Activated effector memory CD4-positive, alpha-beta T cell treated with Interleukin-2 at 50 U/mL for 16 hours (primary cell): ENCODE measurements at regions not wholly inside any gene's neighbourhood (a gene's known extent, or its start where the extent isn't known, plus 50 kb on each side); places are given as distances from the start of the nearest gene placed in this dataset.
A peak's percentile ranks its signal among the peaks of the same experiment; 100 is the strongest.
"Not testable (repeated sequence)": the region's sequence is repeated elsewhere in the genome, so short reads cannot be mapped to it uniquely, and the experiment has no call there.

Source experiments
- DNase-seq: peaks from one replicate; pipeline ENCODE4 v3.0.0-alpha.2; 2020

DNA sequence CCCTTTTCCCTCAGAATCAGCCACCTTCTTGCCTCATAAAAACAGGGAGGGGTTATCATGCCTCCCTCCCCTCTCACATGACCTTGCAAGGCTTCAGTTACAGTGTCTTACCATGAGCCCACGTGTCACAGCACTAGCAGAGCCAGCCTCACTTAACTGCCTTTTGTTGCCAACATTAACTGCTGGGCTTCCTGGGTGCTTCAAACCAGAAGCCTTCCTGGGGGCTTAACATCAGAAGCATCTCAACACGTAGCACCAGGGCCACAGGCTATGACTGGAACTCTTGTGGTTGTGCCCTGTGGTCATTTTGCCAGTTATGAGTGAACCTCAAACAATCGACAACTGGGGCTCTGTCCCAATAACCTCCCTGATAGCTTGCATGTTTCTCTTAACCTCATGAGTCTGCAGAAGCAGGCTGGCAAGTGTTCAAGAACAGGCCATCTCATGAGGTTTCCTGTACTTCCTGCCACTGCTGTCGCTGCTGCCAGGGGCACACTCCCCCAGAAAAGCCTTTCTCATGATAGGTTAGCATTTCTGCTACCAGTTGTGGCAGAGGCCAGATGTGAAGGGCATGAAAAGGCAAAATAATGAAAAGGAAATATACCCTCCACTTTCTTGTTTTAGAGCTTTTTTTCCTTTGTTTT is 132.2 kb downstream of the GLUL start:
- peak; percentile 56 for DNase-seq

DNA sequence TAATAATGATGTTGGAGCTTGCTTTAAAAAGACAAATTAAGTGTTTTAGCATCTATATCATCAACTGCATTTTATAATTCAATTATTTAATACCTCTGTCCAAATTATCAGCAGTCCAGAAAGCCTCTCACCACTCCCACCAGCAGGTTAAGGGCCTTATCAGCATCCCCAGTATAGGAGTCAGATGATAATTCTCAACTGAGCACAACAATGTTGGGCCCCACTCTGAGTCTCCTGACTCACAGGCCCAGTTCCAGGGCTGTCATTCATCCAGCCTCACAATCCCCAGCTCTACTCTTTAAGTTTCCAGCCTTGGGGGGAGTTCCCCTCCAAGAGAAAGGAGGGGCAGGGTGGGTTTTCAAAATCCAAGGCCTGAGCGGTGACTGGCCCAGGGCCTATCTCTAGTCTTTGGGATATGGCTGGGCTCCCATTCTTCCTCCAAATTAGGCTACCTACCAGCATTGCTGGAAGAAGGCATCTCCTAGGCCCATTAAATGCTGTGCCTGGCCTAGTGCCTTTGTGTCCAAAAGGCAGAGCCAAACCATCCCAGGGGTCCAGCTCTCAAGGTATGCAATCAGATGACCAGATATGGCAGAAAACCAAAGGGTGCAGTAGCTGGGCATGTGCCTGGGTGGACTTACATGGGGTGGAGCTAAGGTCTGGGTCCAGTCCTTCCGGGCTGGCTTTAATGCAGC is 134.1 kb downstream of the GLUL start:
- no peak for DNase-seq

DNA sequence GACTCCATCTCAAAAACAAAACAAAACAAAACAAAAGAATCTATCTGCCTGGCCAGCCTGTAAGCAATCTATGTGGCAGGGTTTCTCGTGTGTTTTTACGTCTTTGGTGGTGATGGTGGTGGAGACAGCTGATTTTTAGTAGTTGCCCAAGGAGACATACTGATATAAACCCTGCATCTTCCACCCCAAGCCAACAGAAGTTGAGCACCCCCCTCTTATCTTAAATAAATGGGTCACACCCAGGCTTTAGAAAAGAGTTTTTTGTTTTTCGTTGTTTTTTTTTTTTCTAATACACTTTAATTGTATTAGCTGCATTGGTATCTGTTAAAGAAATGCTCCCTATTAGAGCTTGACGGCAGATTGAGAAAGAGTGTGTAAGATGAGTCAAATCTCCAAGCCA is 134.7 kb downstream of the GLUL start:
- no peak for DNase-seq

DNA sequence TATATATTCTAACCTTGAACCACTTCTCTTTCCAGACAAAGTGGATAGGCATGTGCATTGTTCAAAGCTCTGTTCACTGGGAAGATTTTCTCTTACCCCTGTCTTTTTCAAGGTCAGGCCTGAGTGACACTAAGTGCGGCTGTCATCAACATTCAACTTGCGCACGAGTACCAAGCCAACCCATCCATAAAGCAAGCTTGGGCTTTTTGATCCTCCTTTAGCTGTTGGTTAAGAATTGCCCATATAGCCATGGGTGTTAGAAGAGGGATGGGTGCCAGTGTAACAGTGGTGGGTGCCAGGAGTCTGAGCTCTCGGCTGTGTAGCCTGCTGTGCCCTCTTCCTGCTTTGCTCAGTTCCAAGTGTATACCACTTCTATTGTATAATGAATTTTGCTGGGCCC is 136.1 kb downstream of the GLUL start:
- DNase-seq = no peak

DNA sequence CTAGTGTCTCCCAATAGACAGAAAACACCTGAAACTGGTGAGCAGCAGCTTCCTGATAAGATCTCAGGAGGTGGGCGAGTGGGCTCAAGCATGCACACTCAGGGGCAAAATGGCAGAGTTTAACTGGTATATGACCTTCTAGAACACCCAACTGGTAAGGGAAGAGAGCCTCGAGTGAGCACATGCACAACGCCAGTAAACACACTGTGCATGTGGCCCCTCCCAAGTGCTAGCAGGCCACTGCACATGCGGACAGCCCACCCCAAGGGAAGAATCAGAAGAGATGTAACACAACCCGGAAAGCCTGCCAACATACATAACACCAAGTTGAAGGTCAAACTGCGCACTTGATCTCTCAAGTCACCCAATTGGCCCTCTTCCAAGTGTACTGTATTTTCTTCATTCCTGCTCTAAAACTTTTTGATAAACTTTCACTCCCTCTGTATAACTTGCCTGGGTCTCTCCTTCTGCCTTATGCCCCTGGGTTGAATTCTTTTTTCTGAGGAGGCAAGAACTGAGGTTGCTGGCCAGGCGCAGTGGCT is 138.2 kb downstream of the GLUL start:
- DNase-seq = no peak

DNA sequence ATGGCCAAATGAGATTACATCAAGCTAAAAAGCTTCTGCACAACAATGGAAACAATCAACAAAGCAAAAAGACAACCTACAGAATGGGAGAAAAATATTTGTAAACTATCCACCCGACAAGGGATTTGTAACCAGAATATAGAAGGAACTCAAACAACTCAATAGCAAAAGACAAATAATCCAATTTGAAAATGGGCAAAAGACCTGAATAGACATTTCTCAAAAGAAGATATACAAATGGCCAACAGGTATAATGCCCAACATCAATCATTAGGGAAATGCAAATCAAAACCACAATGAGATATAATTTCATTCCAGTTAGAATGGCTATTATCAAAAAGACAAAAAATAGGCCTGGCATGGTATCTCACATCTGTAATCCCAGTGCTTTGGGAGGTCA is 140.0 kb downstream of the GLUL start:
- DNase-seq = no peak

DNA sequence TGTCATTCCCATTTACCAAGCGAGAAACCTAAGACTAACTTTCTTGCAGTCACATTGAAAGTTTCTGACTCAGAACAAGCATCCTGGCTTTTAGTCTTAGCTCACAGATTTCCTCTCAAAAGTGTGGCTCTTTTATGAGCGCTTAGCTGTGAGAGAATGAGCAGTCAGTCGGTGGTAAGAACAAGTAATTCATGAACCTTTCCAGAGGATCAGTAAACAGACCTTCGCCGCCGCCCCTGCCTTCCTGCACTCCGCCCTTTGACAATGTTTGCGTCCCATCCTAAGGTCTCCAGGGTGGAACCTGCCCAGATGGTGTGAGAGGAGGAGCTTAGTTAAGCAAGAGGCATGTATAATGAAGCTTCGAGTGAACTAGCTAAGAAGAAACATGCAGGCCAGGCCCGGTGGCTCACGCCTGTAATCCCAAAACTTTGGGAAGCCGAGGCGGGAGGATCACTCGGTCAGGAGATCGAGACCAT is 142.4 kb downstream of the GLUL start:
- DNase-seq = no peak

DNA sequence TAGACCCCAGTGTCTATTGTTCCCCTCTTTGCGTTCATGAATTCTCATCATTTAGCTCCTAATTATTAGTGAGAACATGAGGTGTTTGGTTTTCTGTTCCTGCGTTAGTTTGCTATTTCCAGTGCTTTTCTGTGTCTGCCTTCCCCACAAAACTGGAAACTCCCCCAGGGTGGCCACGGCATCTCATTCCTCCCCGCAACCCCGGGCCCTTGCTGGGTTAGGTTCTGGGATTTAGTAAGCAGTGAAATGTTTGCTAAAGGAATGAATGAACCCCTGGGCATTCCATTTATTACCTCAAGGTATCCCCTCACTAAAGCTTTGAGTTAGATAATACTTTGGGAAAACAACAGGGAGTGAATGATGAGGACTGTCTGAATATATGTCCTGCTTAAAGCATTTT is 142.9 kb downstream of the GLUL start:
- DNase-seq = no peak

DNA sequence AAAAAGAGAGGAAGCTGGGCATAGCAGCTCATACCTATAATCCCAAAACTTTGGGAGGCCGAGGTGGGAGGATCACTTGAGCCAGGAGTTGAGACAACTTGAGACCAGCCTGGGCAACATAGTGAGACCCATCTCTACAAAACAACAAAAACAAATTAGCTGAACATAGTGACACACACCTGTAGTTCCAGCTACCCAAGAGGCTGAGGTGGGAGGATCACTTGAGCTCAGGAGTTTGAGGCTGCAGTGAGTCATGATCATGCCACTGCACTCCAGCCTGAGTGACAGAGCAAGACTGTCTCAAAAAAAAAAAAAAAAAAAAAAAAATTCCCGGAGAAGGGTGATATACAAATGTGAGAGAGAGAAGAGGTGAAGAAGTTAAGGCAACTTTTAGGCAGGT is 143.8 kb downstream of the GLUL start:
- not testable (repeated sequence) for DNase-seq

DNA sequence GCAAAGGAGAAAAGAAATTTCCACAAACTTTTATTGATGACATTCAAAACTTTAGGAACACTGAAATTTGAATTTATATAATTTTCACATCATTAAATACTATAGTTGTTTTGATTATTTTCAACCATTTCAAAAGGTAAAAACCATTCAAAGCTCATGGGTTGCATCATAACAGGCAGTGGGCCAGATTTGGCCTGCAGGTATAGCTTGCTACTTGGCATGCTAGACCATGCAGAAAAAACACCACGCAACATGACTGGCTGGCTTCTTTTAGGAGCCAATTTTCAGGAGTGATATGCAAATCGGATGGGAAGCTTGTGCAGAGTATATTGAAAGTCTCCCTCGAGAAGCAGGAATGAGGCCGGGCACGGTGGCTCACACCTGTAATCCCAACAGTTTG is 144.8 kb downstream of the GLUL start:
- DNase-seq = no peak

DNA sequence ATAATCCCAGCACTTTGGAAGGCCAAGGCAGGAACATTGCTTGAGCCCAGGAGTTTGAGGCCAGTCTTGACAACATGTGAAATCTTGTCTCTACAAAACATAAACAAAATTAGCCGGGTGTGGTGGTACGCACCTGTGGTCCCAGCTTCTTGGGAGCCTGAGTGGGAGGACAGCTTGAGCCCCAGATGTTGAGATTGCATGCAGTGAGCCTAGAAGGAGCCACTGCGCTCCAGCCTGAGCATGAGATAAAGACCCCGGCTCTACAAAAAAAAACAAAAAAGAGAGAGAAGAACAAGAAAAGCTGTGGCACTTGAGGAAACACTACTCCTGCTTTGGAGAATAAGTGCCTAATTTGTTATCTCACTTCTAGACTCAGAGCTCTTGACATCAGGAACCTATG is 146.6 kb downstream of the GLUL start:
- no peak for DNase-seq

DNA sequence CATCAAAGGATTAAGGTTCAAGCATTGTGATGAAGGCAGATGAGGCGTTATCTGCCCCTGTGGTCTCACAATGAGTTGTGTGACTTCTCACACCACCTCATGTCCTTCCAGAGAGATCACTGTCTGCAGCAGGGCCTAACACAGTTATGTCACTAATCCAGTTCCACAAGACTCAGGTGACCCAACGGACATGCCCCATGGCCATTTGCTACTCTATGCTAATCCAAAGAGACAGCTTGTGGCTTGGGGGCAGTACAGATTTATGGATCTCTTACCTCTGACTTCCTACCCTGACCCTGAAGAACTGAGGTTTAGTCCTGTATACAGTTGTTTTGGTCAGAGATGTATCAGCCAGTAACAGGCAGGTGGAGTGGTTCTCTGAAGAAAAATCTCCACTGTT is 147.1 kb downstream of the GLUL start:
- DNase-seq = no peak

DNA sequence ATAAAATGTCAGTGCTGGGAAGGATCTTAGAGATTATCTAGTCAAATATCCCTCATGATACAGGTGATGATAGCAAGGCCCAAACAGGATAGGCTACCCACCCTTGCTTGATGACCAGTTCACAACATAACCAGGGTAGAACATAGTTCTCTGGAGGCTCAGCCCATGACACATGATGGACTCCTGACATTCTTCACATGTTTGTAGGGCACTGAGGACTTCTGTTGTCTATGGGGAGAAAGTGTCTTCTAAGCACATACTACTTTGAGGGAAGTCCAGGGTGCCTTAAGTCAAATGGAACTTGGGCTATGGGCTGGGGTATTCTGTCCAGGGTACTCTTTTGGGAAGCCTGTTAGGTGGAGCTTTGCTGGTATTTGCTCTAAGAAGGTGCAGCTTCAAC is 148.9 kb downstream of the GLUL start:
- no peak for DNase-seq

DNA sequence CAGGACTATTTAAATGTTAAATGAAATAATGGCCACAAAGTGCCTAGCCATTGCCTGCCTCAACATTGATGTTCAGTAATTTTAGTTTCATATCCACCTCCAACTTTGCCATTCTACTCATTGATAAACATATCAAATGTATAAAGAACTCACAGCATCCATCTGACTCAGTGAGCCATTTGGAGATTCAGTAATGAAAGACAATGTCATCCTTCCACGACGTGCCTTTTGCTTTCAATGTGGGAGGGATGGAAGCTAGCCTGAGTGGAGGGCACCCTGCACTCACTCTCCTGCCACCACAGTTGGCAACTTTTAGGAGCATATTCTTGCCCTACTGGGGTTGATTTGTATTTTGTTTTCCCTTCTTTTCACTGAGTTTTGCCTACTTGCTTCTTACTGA is 151.5 kb downstream of the GLUL start:
- no peak for DNase-seq

DNA sequence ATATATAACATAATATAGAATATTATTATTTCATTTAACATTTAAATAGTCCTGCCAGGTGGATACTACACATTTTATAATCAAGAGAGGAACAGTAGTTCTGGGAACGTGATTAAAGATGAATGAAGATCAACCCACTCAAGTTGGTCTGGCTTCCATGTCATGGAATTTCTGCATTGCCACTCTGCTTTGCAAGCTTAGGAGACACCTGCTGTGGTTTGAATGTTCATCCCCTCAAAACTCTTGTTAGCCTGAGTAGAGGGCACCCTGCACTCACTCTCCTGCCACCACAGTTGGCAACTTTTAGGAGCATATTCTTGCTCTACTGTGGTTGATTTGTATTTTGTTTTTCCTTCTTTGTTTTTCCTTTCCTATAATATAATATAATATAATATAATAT is 153.2 kb downstream of the GLUL start:
- DNase-seq = no peak

DNA sequence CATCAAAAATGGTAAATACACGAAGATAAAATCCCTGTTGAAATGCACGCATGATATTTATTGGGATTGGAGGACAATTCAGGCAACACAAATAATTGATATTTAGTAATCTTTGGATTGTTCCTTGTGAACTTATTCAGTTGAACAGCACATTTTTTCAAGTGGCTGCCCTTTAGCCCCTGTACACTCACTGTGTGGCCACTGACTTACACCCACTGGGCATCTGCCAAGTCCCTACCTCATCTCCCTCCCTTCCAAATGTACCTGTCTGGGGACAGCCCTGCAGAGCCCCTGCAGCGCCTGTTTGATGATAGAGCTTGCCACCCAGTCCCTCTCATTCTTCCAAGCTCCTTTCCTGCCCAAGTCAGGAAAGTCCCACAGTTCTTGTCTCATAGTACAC is 154.3 kb downstream of the GLUL start:
- DNase-seq = no peak

DNA sequence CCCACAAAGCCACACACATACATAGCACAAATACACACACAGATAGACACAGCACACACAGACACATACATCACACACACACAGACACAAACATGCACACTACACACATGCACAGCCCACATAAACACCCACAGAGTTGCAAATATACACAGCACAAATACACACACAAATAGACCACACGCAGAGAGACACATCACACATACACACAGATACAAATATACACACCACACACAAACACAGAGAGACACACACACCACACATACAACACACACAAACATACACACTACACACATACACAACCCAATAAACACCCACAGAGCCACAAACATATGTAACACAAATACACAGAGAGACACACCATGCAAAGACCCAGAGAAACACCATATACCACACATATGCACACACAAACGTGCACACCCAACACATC is 154.9 kb downstream of the GLUL start:
- no peak for DNase-seq

DNA sequence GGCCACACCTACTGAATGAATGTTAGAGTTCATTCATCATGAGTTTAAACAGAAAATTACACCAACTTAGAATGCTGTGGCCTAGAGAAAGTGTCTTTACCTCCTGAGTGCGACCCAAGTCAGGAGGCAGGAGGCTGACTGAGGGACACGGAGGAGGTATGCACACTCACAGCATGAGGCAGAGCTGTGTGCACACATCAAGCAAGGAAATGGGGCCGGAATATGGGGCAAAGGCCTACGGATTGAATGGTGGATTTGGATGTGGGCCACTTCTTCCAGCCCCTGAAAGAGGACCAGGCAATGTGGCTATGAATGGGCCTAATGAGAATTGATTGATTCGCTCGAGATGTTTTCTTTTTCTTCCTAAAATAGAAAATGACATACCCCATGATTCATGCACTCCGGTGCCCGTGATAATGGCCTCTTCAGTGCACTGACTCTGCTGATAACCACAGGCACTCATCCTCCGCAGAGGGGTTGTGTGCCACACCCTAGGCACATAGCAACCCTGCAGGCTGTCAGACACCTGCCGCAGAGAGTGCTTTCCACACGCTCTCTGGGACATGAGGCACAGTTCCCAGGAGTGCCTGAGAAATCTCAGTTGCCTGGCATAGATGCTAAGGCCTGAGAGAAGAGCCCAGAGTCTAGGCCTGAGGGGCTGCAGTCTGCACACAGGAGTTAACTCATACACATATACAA is 155.5 kb downstream of the GLUL start:
- no peak for DNase-seq

DNA sequence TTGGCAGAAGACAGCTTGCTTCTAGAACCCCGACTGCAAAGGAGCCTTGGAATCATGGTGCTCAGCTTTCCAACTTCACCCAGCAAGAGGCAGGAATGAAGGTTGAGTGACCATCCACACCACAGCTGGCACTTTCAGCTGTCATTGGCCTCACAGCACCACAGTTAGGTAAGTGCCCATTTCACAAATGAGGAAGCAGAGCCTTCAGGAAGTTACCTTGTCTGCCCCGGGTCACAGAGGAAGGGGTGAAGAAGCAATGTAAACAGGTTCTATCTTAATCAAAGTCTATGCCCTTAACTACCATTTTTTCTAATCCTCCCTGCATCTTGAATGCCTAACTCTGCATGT is 156.0 kb downstream of the GLUL start:
- DNase-seq = no peak

DNA sequence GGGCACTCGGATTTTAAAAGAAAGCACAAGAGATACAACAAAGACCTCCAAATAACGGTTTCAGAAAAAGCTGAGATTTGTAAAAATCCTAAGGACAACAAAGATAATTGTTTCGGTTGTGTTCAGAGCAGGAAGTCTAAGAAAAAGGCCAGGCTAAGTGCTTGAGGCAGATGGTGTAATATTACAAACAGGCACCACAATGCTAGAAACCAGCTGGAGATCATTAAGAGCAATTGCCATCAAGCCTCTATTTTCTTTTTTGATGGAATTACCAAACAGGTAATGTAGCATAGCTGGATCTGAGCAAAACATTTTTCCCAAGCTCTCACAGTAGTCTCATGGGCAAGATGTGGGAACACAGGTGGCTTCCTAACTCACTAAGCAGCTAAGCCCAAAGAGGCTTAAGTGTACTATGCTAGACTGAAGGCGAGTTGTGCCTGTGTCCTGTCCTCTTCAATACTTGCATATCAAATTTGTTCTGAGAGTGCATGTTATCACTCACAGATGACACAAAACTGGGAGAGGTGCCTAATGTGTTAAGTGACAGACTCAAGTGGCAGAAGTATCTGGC is 161.6 kb downstream of the GLUL start:
- DNase-seq = no peak

DNA sequence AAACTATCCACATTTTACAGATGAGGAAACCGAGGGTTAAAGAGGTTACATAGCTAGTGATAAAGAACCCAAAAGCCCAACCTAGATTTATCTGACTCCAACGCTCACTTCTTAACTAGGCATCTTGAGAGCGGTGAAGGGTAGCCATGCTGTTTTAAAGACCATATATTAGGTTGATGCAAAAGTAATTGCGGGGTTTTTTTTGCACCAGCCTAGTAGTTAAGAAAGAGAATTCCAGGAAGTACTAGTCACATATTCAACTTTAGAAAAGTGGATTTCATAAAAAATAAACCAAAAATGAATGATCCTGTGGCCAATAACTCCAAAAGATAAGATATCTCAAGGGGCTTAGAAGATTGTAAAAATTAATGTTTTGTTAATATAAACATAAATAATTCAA is 162.1 kb downstream of the GLUL start:
- DNase-seq = no peak

DNA sequence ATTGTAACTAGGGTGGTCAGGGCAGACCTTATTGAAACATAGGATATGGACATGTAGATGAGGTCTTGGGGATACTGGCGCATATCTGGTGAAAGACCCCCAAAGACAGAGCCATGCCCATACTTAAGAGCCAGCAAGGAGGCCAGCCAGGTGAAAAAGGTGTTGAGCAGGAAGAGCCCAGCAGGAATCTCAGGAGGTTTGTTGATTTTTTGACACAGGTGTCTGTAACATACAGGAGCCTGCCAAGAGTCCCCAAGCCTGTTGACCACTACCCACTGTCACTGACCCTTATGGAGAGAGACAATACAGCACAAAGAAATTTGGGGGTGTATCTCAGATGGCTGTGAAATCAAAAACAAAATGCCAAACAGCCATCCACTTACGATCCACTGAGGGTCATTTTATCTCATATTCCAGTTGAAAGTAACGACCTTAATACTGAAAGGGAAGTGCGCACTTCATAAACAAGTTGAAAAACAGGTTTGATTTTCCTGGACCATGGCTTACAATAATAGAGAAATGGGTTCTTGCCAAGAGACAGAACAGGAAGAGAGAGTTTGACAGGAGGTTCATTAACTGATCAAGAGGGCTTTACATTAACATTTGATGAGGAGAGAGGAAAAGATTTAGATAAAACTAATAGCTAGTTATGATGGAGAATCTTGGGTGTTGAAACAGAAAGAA is 163.6 kb downstream of the GLUL start:
- no peak for DNase-seq

DNA sequence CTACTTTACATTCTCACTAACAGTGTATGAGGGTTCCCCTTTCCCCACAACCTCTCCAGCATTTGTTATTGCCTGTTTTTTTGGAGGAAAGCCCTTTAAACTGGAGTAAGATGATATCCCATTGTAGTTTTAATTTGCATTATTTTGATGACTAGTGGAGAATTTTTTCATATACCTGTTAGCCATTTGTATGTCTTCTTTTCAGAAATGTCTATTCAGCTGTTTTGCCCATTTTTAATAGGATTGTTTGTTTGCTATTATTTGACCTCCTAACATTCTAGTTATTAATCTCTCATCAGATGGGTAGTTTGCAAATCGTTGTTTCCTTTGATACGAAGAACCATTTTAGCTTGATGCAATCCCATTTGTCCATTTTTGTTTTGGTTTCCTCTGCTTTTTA is 165.0 kb downstream of the GLUL start:
- DNase-seq = no peak
